GM12878 (cell line): ENCODE measurements at regions not wholly inside any gene's neighbourhood (a gene's known extent, or its start where the extent isn't known, plus 50 kb on each side); places are given as distances from the start of the nearest gene placed in this dataset.

Experiments
- ATAC-seq: fragments of 200-7000 bp; cut with Tn5 transposase; 3 replicates; pipeline ENCODE4 v1.9.1; 2020; ENCODE audit warnings: mild to moderate bottlenecking, moderate library complexity
- BruUV-seq: library from RNA; stranded (reverse); fragments of 400-500 nt; replicated peaks from 2 replicates; lab custom pipeline; 2021; lab: Mats Ljungman, UMichigan
- CTCF ChIA-PET: fragments of 300-600 bp; sonication (Branson Sonifier 250); formaldehyde crosslinking; extraction: SDS; loops from one replicate; lab custom pipeline; 2021; ENCODE audit warnings: inconsistent platforms; lab: Yijun Ruan, JAX
- POLR2A ChIA-PET: fragments of 350-600 bp; formaldehyde crosslinking; extraction: SDS; loops from one replicate; lab custom pipeline; 2021; ENCODE audit warnings: inconsistent platforms; lab: Charles Lee
- RAD21 ChIA-PET: fragments of 300-600 bp; sonication (Branson Sonifier 250); formaldehyde crosslinking; loops from one replicate; lab custom pipeline; 2023; ENCODE audit warnings: antibody characterized with exemption; ENCODE audit not compliant: unreplicated experiment; lab: Charles Lee
- SMC1A ChIA-PET: fragments of 300-600 bp; sonication (Branson Sonifier 250); formaldehyde crosslinking; loops from one replicate; lab custom pipeline; 2023; ENCODE audit not compliant: unreplicated experiment, uncharacterized antibody; lab: Charles Lee
- DNase-seq: peaks from one replicate; pipeline ENCODE4 v3.0.0-alpha.2; 2011; ENCODE audit warnings: low read depth, low spot score
- FAIRE-seq: peaks from 3 replicates; lab custom pipeline; 2011; peaks lifted over from hg19 to GRCh38; lab: Jason Lieb, UNC
- H2AFZ ChIP-seq: 2 replicates; pipeline ENCODE4 v1.6.0; 2011; ENCODE audit warnings: low read depth, low read length, control low read depth; ENCODE audit not compliant: control insufficient read depth
- H3K27ac ChIP-seq: 2 replicates; pipeline ENCODE4 v1.5.1; 2011; ENCODE audit warnings: control low read depth; ENCODE audit not compliant: control insufficient read depth, insufficient read depth
- H3K27me3 ChIP-seq, 2 experiments: replicated peaks in 1 of 2; 2 replicates each; pipeline versions ENCODE4 v1.6.0 to v1.6.1; 2011; ENCODE audit warnings: low read length in 1 of 2; ENCODE audit not compliant: control insufficient read depth in 2 of 2, insufficient read depth in 2 of 2
- H3K36me3 ChIP-seq, 2 experiments: 2 replicates each; pipeline ENCODE4 v1.5.1; 2011; ENCODE audit warnings: low read length in 1 of 2; ENCODE audit not compliant: control insufficient read depth in 2 of 2, insufficient read depth in 2 of 2
- H3K4me1 ChIP-seq: 2 replicates; pipeline ENCODE4 v1.6.1; 2011; ENCODE audit warnings: mild to moderate bottlenecking, low read length, moderate library complexity, mixed read lengths; ENCODE audit not compliant: control insufficient read depth, insufficient read depth
- H3K4me2 ChIP-seq: 2 replicates; pipeline ENCODE4 v1.6.0; 2011; ENCODE audit warnings: control low read depth; ENCODE audit not compliant: control insufficient read depth, insufficient read depth
- H3K4me3 ChIP-seq: fragments of 200-600 bp; sonication (generic); 2 replicates; pipeline ENCODE4 v1.5.1; 2016
- H3K79me2 ChIP-seq: 2 replicates; pipeline ENCODE4 v1.6.0; 2011; ENCODE audit warnings: low read length; ENCODE audit not compliant: control insufficient read depth, insufficient read depth
- H3K9ac ChIP-seq: 2 replicates; pipeline ENCODE4 v1.8.0; 2011; ENCODE audit warnings: low read length, control low read depth, mixed read lengths; ENCODE audit not compliant: control insufficient read depth, insufficient read depth
- H3K9me3 ChIP-seq: replicated peaks from 3 replicates; pipeline ENCODE4 v1.5.1; 2011; ENCODE audit warnings: mild to moderate bottlenecking, low read length; ENCODE audit not compliant: control insufficient read depth, insufficient read depth
- H4K20me1 ChIP-seq: 2 replicates; pipeline ENCODE4 v1.6.0; 2011; ENCODE audit not compliant: control insufficient read depth, insufficient read depth
- CHD2 ChIP-seq: IDR thresholded peaks from 2 replicates; pipeline ENCODE4 v1.6.1; 2011; ENCODE audit warnings: low read depth, low read length, improper control_type of control experiment, borderline replicate concordance
- DPF2 ChIP-seq: fragments of 450-650 bp; IDR thresholded peaks from 2 replicates; pipeline ENCODE4 v1.6.1; 2017; ENCODE audit warnings: mild to moderate bottlenecking
- FOXK2 ChIP-seq: fragments of 450-650 bp; IDR thresholded peaks from 2 replicates; pipeline ENCODE4 v1.6.1; 2017; ENCODE audit warnings: mild to moderate bottlenecking, moderate library complexity
- IKZF2 ChIP-seq, 2 experiments: fragments of 450-650 bp; IDR thresholded peaks; 2 replicates each; pipeline ENCODE4 v1.6.1; 2017; ENCODE audit warnings: mild to moderate bottlenecking in 2 of 2, moderate library complexity in 2 of 2
- IRF3 ChIP-seq: fragments of 450-650 bp; IDR thresholded peaks from 2 replicates; pipeline ENCODE4 v1.6.1; 2014; ENCODE audit warnings: mild to moderate bottlenecking
- JUNB ChIP-seq: IDR thresholded peaks from 2 replicates; pipeline ENCODE4 v1.6.1; 2016; ENCODE audit warnings: antibody characterized with exemption, mild to moderate bottlenecking
- JUND ChIP-seq: IDR thresholded peaks from 2 replicates; pipeline ENCODE4 v1.6.1; 2012; ENCODE audit warnings: low read depth, mild to moderate bottlenecking, low read length, improper control_type of control experiment, moderate library complexity
- KDM1A ChIP-seq: fragments of 200-600 bp; sonication (generic); IDR thresholded peaks from 2 replicates; pipeline ENCODE4 v1.6.1; 2016; ENCODE audit warnings: borderline replicate concordance
- MEF2A ChIP-seq: IDR thresholded peaks from 2 replicates; pipeline ENCODE4 v1.6.1; 2011; ENCODE audit warnings: low read depth, mild to moderate bottlenecking, low read length, moderate library complexity; ENCODE audit not compliant: insufficient read depth
- MYC ChIP-seq: IDR thresholded peaks from 2 replicates; pipeline ENCODE4 v1.6.1; 2011; ENCODE audit warnings: mild to moderate bottlenecking, low read length, moderate library complexity, inconsistent platforms; ENCODE audit not compliant: insufficient read depth, insufficient replicate concordance, insufficient read length, severe bottlenecking
- NFYA ChIP-seq: IDR thresholded peaks from 2 replicates; pipeline ENCODE4 v1.6.1; 2011; ENCODE audit warnings: low read depth, mild to moderate bottlenecking, low read length, improper control_type of control experiment, borderline replicate concordance
- PAX5 ChIP-seq: IDR thresholded peaks from 2 replicates; pipeline ENCODE4 v1.6.1; 2011; ENCODE audit warnings: low read depth, low read length, borderline replicate concordance
- POLR2A ChIP-seq: IDR thresholded peaks from 2 replicates; pipeline ENCODE4 v1.6.1; 2011; ENCODE audit warnings: low read depth, mild to moderate bottlenecking, low read length
- POLR2AphosphoS5 ChIP-seq: IDR thresholded peaks from 2 replicates; pipeline ENCODE4 v1.6.1; 2011; ENCODE audit warnings: mild to moderate bottlenecking, low read length, inconsistent platforms
- RAD51 ChIP-seq: fragments of 450-650 bp; IDR thresholded peaks from 2 replicates; pipeline ENCODE4 v1.6.1; 2016; ENCODE audit warnings: moderate library complexity, mild to moderate bottlenecking, inconsistent platforms
- RBBP5 ChIP-seq: fragments of 200-600 bp; sonication (generic); conservative IDR thresholded peaks from 2 replicates; pipeline ENCODE4 v1.6.1; 2016
- SMARCA5 ChIP-seq: fragments of 450-650 bp; IDR thresholded peaks from 2 replicates; pipeline ENCODE4 v1.6.1; 2017; ENCODE audit warnings: mild to moderate bottlenecking
- ZNF217 ChIP-seq: fragments of 450-650 bp; IDR thresholded peaks from 2 replicates; pipeline ENCODE4 v1.6.1; 2017; ENCODE audit warnings: antibody characterized with exemption, mild to moderate bottlenecking
- ZNF592 ChIP-seq: fragments of 450-650 bp; IDR thresholded peaks from 2 replicates; pipeline ENCODE4 v1.6.1; 2017; ENCODE audit warnings: mild to moderate bottlenecking, moderate library complexity
- WGBS: methylation state at CpG from one replicate; pipeline ENCODE4 v1.1.6; 2016; ENCODE audit warnings: low lambda C conversion rate; ENCODE audit not compliant: insufficient replicate concordance, insufficient coverage; ENCODE audit errors: missing lambda C conversion rate; 5-methylcytosine and 5-hydroxymethylcytosine counted together
- in situ Hi-C: fragments of 300-500 bp; cut with MboI; formaldehyde crosslinking; loops from 9 replicates; pipeline ENCODE4 v1.14.3; 2018; ENCODE audit warnings: mixed read lengths
- intact Hi-C: fragments of 100-400 bp; cut with micrococcal nuclease; formaldehyde crosslinking; loops from one replicate; pipeline ENCODE4 v1.14.2; 2022; ENCODE audit not compliant: unreplicated experiment
- TF ChIP-seq, protein P1 (sequence below): fragments of 450-650 bp; IDR thresholded peaks from 2 replicates; pipeline ENCODE4 v1.6.1; 2017; ENCODE audit warnings: low read depth, mild to moderate bottlenecking, moderate library complexity

DNA sequence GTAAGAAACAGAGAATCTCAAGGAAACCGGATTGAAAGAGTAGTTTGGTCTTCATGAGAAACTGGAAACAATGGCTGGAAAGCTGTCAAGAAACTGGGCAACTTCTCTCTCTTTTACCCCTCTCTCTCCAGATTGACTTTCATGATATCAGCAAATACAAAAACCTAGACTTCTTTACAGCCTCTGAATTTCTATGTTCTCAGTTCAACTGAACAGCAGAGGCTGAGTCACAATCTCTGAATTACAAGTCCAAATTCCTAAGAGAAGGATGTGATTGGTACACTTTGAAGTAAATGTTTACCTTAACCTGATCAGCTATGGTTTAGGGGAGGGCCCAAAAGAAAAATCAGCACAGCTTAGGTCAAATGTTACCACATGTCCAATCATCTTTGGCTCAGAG lies 974.9 kb downstream of the RPA4 start:
- TF ChIP-seq KDM1A = no peak
- no peak for TF ChIP-seq PAX5
- no peak for TF ChIP-seq FOXK2
- no peak for TF ChIP-seq DPF2
- no peak for TF ChIP-seq ZNF592
- TF ChIP-seq CHD2 = no peak
- TF ChIP-seq MYC = no peak
- no peak for TF ChIP-seq IKZF2 (IDR thresholded peaks at IDR 0.05)
- TF ChIP-seq POLR2AphosphoS5 = no peak
- TF ChIP-seq POLR2A = no peak
- no peak for TF ChIP-seq RAD51
- TF ChIP-seq SMARCA5 = no peak
- TF ChIP-seq, protein P1, sequence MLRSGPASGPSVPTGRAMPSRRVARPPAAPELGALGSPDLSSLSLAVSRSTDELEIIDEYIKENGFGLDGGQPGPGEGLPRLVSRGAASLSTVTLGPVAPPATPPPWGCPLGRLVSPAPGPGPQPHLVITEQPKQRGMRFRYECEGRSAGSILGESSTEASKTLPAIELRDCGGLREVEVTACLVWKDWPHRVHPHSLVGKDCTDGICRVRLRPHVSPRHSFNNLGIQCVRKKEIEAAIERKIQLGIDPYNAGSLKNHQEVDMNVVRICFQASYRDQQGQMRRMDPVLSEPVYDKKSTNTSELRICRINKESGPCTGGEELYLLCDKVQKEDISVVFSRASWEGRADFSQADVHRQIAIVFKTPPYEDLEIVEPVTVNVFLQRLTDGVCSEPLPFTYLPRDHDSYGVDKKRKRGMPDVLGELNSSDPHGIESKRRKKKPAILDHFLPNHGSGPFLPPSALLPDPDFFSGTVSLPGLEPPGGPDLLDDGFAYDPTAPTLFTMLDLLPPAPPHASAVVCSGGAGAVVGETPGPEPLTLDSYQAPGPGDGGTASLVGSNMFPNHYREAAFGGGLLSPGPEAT = no peak
- TF ChIP-seq MEF2A = no peak
- TF ChIP-seq NFYA = no peak
- no peak for TF ChIP-seq IRF3
- TF ChIP-seq ZNF217 = no peak
- TF ChIP-seq RBBP5 = no peak
- no peak for TF ChIP-seq JUND
- TF ChIP-seq JUNB = no peak
- BruUV-seq = no TSS peak
- CTCF ChIA-PET = no interaction called here
- Histone ChIP-seq H3K79me2 (no peaks in the 10 kb centered on the region), H3K27ac (no peak overlapping the region), H3K9me3 (no peaks in the 10 kb centered on the region), H3K4me2 (no peak overlapping the region), H2AFZ (no peak overlapping the region), H3K27me3 (no peaks in the 10 kb centered on the region), H3K4me3 (no peak overlapping the region), H3K9ac (no peak overlapping the region), H3K4me1 (no peaks in the 10 kb centered on the region), H3K36me3 (no peaks in the 10 kb centered on the region), H4K20me1 (no peaks in the 10 kb centered on the region)
- POLR2A ChIA-PET = no interaction called here
- WGBS = 0% methylated on average over 1 of the region's 1 CpG
- RAD21 ChIA-PET = no interaction called here
- in situ Hi-C loops (no loop called here), intact Hi-C loops (no loop called here)
- no peak for FAIRE-seq
- DNase-seq = no peak
- ATAC-seq = no peak
- SMC1A ChIA-PET = no interaction called here
